HUES6 (cell line): ENCODE measurements at regions not wholly inside any gene's neighbourhood (a gene's known extent, or its start where the extent isn't known, plus 50 kb on each side); places are given as distances from the start of the nearest gene placed in this dataset.
"Not testable (repeated sequence)": the region's sequence is repeated elsewhere in the genome, so short reads cannot be mapped to it uniquely, and the experiment has no call there.

ENCODE experiments used
- H3K27ac ChIP-seq: 2 replicates; pipeline ENCODE4 v1.7.0; 2013; ENCODE audit warnings: low read depth, mild to moderate bottlenecking, low read length, inconsistent platforms
- H3K27me3 ChIP-seq: 2 replicates; pipeline ENCODE4 v1.6.1; 2013; ENCODE audit warnings: low read length; ENCODE audit not compliant: control insufficient read depth, insufficient read depth
- H3K36me3 ChIP-seq: 2 replicates; pipeline ENCODE4 v1.6.1; 2013; ENCODE audit warnings: low read length; ENCODE audit not compliant: control insufficient read depth, insufficient read depth
- H3K4me1 ChIP-seq: 2 replicates; pipeline ENCODE4 v1.6.1; 2013; ENCODE audit warnings: low read length; ENCODE audit not compliant: control insufficient read depth, insufficient read depth
- H3K4me3 ChIP-seq: 2 replicates; pipeline ENCODE4 v1.5.1; 2013; ENCODE audit warnings: low read depth, low read length
- H3K9ac ChIP-seq: one replicate; pipeline ENCODE4 v1.6.1; 2013; ENCODE audit warnings: mild to moderate bottlenecking, low read length
- H3K9me3 ChIP-seq: 2 replicates; pipeline ENCODE4 v1.6.1; 2013; ENCODE audit warnings: low read depth, low read length; ENCODE audit not compliant: control insufficient read depth, insufficient read depth

GRCh38 chr3:181919375-181919774 lies 207.7 kb downstream of the SOX2 start:
- H3K9ac ChIP-seq: no peak overlapping the region
- H3K36me3 ChIP-seq: no peaks in the 10 kb centered on the region
- H3K27ac ChIP-seq: no peak overlapping the region
- peaks cover 1% of the 10 kb centered on the region; the same call in 1 of the 2 replicates for H3K9me3 ChIP-seq
- no peaks in the 10 kb centered on the region for H3K27me3 ChIP-seq
- no peak overlapping the region for H3K4me3 ChIP-seq
- H3K4me1 ChIP-seq: peaks cover 13% of the 10 kb centered on the region

- Histone ChIP-seq H3K4me1 (peaks cover 9% of the 10 kb centered on the region), H3K27me3 (no peaks in the 10 kb centered on the region), H3K27ac (no peak overlapping the region), H3K9me3 (peaks cover 8% of the 10 kb centered on the region), H3K4me3 (no peak overlapping the region), H3K36me3 (no peaks in the 10 kb centered on the region), H3K9ac (no peak overlapping the region)
Observed at GRCh38 chr3:181920409-181920808, 208.7 kb downstream of the SOX2 start.

DNA sequence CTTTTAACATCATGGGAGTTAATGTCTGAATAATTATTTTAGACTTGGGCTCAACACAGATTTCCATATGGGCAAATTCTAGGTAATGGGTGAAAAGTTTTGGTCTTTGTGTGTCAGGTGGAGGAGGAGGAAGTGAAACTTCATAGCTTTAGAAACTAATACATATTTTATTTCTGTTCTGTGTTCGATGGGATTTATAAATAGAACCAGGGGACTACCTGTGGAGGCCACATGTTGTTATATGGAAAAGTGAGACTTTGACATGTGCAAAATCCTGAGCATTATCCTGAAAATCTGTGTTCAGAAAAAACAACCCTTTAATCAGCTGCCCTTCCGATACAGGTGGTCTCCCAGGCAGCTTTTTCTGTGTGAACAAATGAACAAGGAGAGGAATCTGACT lies 209.5 kb downstream of the SOX2 start:
- Histone ChIP-seq H3K27me3 (no peaks in the 10 kb centered on the region), H3K36me3 (no peaks in the 10 kb centered on the region), H3K9me3 (peaks cover 10% of the 10 kb centered on the region), H3K27ac (no peak overlapping the region), H3K4me1 (peaks cover 1% of the 10 kb centered on the region; the same call in 1 of the 2 replicates), H3K4me3 (no peak overlapping the region), H3K9ac (no peak overlapping the region)

GRCh38 chr3:181925841-181926240 lies 214.1 kb downstream of the SOX2 start:
- H3K4me1 ChIP-seq, H3K4me3 ChIP-seq: not testable (repeated sequence)

GRCh38 chr3:181929501-181929900 lies 217.8 kb downstream of the SOX2 start:
- Histone ChIP-seq H3K36me3 (no peaks in the 10 kb centered on the region), H3K4me3 (no peak overlapping the region), H3K27me3 (no peaks in the 10 kb centered on the region), H3K4me1 (peaks cover 9% of the 10 kb centered on the region), H3K27ac (no peak overlapping the region), H3K9ac (no peak overlapping the region), H3K9me3 (peaks cover 20% of the 10 kb centered on the region)

More at GRCh38 chr3:181925841-181926240, 214.1 kb downstream of the SOX2 start:
- not testable (repeated sequence) for H3K27me3 ChIP-seq, H3K9ac ChIP-seq, H3K27ac ChIP-seq, H3K36me3 ChIP-seq
- peaks cover 23% of the 10 kb centered on the region for H3K9me3 ChIP-seq

DNA sequence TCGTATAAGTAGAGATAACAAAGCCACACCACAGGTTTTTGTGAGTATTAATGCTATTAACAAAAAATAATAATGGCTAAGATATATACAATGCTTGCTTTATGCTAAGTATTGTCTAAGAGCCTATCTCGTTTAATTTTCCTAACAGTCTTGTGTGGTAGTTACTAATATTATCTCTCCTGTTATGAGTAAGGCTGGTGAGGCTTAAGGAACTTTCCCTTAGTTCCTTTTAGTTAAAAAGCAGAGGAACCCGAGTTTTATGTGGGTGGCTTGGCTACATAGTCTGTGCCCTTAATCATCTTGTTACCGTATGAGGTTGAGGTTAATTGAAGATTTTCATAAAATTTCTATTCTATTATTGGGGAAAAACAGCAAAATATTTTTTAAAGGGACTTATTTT lies 218.4 kb downstream of the SOX2 start:
- no peaks in the 10 kb centered on the region for H3K36me3 ChIP-seq
- H3K4me3 ChIP-seq: no peak overlapping the region
- no peak overlapping the region for H3K9ac ChIP-seq
- no peak overlapping the region for H3K27ac ChIP-seq
- peaks cover 9% of the 10 kb centered on the region for H3K4me1 ChIP-seq
- H3K27me3 ChIP-seq: no peaks in the 10 kb centered on the region
- H3K9me3 ChIP-seq: peaks cover 14% of the 10 kb centered on the region

DNA sequence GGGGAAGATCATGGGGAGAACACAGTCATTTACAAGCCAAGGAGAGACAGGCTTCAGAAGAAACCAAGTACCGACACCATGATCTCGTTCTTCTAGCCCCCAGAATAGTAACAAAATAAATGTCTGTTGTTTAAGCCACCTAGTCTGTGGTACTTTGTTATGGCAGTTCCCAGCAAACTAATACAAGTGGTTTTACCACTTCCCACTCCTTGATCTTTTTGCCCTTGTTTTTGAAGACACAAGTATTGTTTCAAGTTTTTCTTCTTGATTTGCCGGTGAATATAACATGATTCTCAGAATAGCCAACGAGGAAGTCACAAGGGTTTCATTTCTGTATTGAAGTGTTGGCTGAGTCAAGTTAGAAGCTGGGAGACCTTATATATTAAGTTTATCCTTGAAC lies 220.3 kb downstream of the SOX2 start:
- peaks cover 5% of the 10 kb centered on the region for H3K9me3 ChIP-seq
- H3K4me1 ChIP-seq: peaks cover 9% of the 10 kb centered on the region

DNA sequence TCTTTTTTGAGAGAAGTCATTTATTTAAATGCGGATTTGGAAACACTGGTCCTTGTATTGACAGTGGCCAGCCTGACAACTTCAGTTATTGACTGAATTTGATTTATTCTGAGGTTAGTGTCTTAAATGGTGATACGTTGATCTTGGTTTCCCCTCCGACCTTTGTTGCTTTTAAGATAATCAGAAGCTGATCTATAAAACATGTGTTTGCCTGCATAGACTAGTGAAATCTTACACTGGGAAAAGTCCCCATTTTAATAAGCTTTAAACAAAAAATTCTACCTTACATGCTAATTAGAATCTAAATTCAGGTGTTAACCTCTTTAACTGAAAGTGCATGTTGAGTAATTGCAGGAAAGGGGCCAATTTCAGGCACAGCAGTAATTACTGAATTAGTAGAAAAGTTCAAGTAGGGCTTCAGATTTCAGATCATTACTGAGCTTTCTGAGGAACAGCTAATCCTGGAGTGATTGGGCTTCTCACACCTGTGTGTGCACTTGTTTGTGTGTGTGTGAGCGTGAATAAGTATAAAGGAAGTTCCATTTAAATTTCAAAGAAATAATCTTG lies 221.4 kb downstream of the SOX2 start:
- Histone ChIP-seq H3K4me3 (no peak overlapping the region), H3K9me3 (peaks cover 3% of the 10 kb centered on the region), H3K9ac (no peak overlapping the region), H3K27ac (no peak overlapping the region), H3K36me3 (no peaks in the 10 kb centered on the region), H3K4me1 (peaks cover 9% of the 10 kb centered on the region), H3K27me3 (no peaks in the 10 kb centered on the region)

More for the DNA sequence above, 220.3 kb downstream of the SOX2 start:
- Histone ChIP-seq H3K4me3 (no peak overlapping the region), H3K27me3 (no peaks in the 10 kb centered on the region), H3K36me3 (no peaks in the 10 kb centered on the region), H3K9ac (no peak overlapping the region), H3K27ac (no peak overlapping the region)

GRCh38 chr3:181935915-181936314 lies 224.2 kb downstream of the SOX2 start:
- Histone ChIP-seq H3K9ac (no peak overlapping the region), H3K36me3 (no peaks in the 10 kb centered on the region), H3K4me1 (peaks cover 13% of the 10 kb centered on the region), H3K27me3 (no peaks in the 10 kb centered on the region), H3K9me3 (no peaks in the 10 kb centered on the region), H3K4me3 (no peak overlapping the region), H3K27ac (no peak overlapping the region)

GRCh38 chr3:181936774-181937173 lies 225.0 kb downstream of the SOX2 start:
- Histone ChIP-seq H3K27me3 (no peaks in the 10 kb centered on the region), H3K4me1 (peaks cover 22% of the 10 kb centered on the region), H3K9me3 (no peaks in the 10 kb centered on the region), H3K4me3 (no peak overlapping the region), H3K36me3 (no peaks in the 10 kb centered on the region), H3K27ac (no peak overlapping the region), H3K9ac (no peak overlapping the region)

DNA sequence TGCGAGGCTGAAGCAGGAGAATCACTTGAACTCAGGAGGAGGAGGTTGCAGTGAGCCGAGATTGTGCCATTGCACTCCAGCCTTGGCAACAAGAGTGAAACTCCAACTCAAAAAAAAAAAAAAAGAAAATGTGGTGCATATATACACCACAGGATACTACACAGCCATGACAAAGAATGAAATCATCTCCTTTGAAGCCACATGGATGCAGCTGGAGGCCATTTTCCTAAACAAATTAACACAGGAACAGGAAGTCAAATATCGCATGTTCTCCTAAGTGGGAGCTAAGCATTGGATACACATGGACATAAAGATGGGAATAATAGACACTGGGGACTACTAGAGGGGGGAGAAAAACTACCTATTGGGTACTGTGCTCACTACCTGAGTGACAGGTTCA lies 226.9 kb downstream of the SOX2 start:
- H3K9ac ChIP-seq, H3K9me3 ChIP-seq, H3K27me3 ChIP-seq, H3K36me3 ChIP-seq, H3K4me3 ChIP-seq, H3K27ac ChIP-seq: not testable (repeated sequence)
- peaks cover 37% of the 10 kb centered on the region for H3K4me1 ChIP-seq

- Histone ChIP-seq H3K9ac (no peak overlapping the region), H3K36me3 (no peaks in the 10 kb centered on the region), H3K4me3 (no peak overlapping the region), H3K4me1 (peaks cover 40% of the 10 kb centered on the region), H3K9me3 (0 out of 2 replicates have a peak, but pooled peaks cover 3% of the 10 kb centered on the region), H3K27ac (peak overlapping the region; percentile 58), H3K27me3 (no peaks in the 10 kb centered on the region)
Observed at GRCh38 chr3:181940703-181941102, 229.0 kb downstream of the SOX2 start.
